ENCODE measurements at regions not wholly inside any gene's neighbourhood (a gene's known extent, or its start where the extent isn't known, plus 50 kb on each side); places are given as distances from the start of the nearest gene placed in this dataset.

DNA sequence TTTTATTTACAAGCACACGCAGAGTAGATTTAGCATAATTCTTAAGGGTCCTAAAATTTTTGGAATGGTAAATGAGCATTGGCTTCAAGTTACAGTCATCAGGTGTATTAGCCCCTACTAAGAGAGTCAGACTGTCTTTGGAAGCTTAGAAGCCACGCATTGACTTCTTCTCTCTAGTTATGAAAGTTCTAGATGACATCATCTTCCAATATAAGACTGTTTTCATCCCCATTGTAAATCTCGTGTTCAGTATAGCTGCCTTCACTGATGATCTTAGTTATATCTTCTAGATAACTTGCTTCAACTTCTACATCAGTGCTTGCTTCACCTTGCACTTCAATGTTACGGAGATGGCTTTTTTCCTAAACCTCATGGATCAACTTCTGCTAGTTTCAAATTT lies 148.8 kb upstream of the SLITRK1 start (continued):
- TF ChIP-seq RB1 (IDR thresholded peaks at IDR 0.05; ENCODE audit: borderline replicate concordance), result no peak

DNA sequence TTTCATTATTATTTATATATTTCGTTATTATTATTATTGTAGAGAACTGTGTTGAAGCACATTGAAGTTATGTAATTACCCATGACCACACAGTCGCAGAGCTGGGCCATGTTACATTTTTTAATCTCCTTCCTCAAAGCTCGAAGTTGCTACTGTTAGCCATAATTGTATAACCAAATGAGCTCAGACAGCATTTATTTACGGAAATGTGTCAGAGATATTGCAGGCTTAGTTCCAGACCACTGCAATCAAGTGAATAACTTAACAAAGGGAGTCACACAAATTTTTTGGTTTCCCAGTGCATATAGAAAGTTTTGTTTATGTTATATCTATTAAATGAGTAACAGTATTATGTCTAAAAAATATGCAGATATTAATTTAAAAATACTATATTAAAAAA lies 147.1 kb upstream of the SLITRK1 start:
- ChIA-PET POLR2A (interaction anchor here (0.5 kb wide), 1 partner anchor 23 kb away, joined by 5 read pairs; no protein-coding TSS in a partner anchor), CTCF (interaction anchor here (0.7 kb wide), 1 partner anchor 218 kb away, joined by 3 read pairs; no protein-coding TSS in a partner anchor), SMC1A (ENCODE audit: uncharacterized antibody, unreplicated experiment) (interaction anchor here (0.7 to 0.9 kb wide), 2 partner anchors 9 to 43 kb away, joined by 3 read pairs; no protein-coding TSS in a partner anchor), RAD21 (ENCODE audit: unreplicated experiment) (interaction anchor here (0.6 to 1.2 kb wide), 2 partner anchors 9 to 317 kb away, joined by 3 read pairs; no protein-coding TSS in a partner anchor)
- Histone ChIP-seq H2AFZ (ENCODE audit: control insufficient read depth, low read depth, low read length) (no peak overlapping the region), H3K9me3 (replicated peaks; ENCODE audit: control insufficient read depth, insufficient read depth, low read length) (no peaks in the 10 kb centered on the region; the same call in 2 of the 3 replicates), H3K9ac (ENCODE audit: control insufficient read depth, insufficient read depth, low read length) (no peak overlapping the region), H3K27me3 (replicated peaks in 1 of 2; ENCODE audit: control insufficient read depth in 2 of 2, insufficient read depth in 2 of 2, low read length in 1 of 2) (no peaks in the 10 kb centered on the region), H3K79me2 (ENCODE audit: control insufficient read depth, insufficient read depth, low read length) (no peaks in the 10 kb centered on the region), H3K36me3 (ENCODE audit: control insufficient read depth in 2 of 2, insufficient read depth in 2 of 2, low read length in 1 of 2) (no peaks in the 10 kb centered on the region), H4K20me1 (ENCODE audit: control insufficient read depth, insufficient read depth) (no peaks in the 10 kb centered on the region), H3K4me2 (ENCODE audit: control insufficient read depth, insufficient read depth) (no peak overlapping the region), H3K4me1 (ENCODE audit: control insufficient read depth, insufficient read depth, low read length) (no peaks in the 10 kb centered on the region), H3K4me3 (no peak overlapping the region), H3K27ac (ENCODE audit: control insufficient read depth, insufficient read depth) (no peak overlapping the region)
- no peak for DNase-seq (ENCODE audit: low read depth, low spot score)
- in situ Hi-C loops (cut with MboI) (no loop called here), intact Hi-C loops (cut with micrococcal nuclease; ENCODE audit: unreplicated experiment) (no loop called here)
- 20% methylated on average over 4 of the region's 4 CpGs for WGBS (ENCODE audit: insufficient coverage, insufficient replicate concordance, low lambda C conversion rate, missing lambda C conversion rate)
- FAIRE-seq, result no peak
- ATAC-seq, result no peak
- no TSS peak for BruUV-seq (replicated peaks)
- TF ChIP-seq BCL11A (IDR thresholded peaks at IDR 0.05; ENCODE audit: low read depth, low read length) (no peak), SIX5 (IDR thresholded peaks at IDR 0.05; ENCODE audit: low read depth, low read length, severe bottlenecking) (no peak), MYC (IDR thresholded peaks at IDR 0.05; ENCODE audit: insufficient read depth, insufficient read length, insufficient replicate concordance, low read length, severe bottlenecking) (no peak), GATAD2B (conservative IDR thresholded peaks at IDR 0.05; ENCODE audit: low read depth) (no peak), IKZF1 (conservative IDR thresholded peaks at IDR 0.05) (no peak), FOXK2 (IDR thresholded peaks at IDR 0.05) (no peak), FOS (IDR thresholded peaks at IDR 0.05; ENCODE audit: borderline replicate concordance, extremely low read depth, insufficient read length) (no peak)
- TF ChIP-seq, protein P1, sequence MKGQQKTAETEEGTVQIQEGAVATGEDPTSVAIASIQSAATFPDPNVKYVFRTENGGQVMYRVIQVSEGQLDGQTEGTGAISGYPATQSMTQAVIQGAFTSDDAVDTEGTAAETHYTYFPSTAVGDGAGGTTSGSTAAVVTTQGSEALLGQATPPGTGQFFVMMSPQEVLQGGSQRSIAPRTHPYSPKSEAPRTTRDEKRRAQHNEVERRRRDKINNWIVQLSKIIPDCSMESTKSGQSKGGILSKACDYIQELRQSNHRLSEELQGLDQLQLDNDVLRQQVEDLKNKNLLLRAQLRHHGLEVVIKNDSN (IDR thresholded peaks at IDR 0.05; ENCODE audit: borderline replicate concordance, extremely low read length, insufficient read depth, low read depth, low read length), result no peak
- TF ChIP-seq, protein P2, sequence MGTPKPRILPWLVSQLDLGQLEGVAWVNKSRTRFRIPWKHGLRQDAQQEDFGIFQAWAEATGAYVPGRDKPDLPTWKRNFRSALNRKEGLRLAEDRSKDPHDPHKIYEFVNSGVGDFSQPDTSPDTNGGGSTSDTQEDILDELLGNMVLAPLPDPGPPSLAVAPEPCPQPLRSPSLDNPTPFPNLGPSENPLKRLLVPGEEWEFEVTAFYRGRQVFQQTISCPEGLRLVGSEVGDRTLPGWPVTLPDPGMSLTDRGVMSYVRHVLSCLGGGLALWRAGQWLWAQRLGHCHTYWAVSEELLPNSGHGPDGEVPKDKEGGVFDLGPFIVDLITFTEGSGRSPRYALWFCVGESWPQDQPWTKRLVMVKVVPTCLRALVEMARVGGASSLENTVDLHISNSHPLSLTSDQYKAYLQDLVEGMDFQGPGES (IDR thresholded peaks at IDR 0.05), result no peak
- TF ChIP-seq, protein P3, sequence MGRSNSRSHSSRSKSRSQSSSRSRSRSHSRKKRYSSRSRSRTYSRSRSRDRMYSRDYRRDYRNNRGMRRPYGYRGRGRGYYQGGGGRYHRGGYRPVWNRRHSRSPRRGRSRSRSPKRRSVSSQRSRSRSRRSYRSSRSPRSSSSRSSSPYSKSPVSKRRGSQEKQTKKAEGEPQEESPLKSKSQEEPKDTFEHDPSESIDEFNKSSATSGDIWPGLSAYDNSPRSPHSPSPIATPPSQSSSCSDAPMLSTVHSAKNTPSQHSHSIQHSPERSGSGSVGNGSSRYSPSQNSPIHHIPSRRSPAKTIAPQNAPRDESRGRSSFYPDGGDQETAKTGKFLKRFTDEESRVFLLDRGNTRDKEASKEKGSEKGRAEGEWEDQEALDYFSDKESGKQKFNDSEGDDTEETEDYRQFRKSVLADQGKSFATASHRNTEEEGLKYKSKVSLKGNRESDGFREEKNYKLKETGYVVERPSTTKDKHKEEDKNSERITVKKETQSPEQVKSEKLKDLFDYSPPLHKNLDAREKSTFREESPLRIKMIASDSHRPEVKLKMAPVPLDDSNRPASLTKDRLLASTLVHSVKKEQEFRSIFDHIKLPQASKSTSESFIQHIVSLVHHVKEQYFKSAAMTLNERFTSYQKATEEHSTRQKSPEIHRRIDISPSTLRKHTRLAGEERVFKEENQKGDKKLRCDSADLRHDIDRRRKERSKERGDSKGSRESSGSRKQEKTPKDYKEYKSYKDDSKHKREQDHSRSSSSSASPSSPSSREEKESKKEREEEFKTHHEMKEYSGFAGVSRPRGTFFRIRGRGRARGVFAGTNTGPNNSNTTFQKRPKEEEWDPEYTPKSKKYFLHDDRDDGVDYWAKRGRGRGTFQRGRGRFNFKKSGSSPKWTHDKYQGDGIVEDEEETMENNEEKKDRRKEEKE (IDR thresholded peaks at IDR 0.05), result no peak
- TF ChIP-seq, protein P4, sequence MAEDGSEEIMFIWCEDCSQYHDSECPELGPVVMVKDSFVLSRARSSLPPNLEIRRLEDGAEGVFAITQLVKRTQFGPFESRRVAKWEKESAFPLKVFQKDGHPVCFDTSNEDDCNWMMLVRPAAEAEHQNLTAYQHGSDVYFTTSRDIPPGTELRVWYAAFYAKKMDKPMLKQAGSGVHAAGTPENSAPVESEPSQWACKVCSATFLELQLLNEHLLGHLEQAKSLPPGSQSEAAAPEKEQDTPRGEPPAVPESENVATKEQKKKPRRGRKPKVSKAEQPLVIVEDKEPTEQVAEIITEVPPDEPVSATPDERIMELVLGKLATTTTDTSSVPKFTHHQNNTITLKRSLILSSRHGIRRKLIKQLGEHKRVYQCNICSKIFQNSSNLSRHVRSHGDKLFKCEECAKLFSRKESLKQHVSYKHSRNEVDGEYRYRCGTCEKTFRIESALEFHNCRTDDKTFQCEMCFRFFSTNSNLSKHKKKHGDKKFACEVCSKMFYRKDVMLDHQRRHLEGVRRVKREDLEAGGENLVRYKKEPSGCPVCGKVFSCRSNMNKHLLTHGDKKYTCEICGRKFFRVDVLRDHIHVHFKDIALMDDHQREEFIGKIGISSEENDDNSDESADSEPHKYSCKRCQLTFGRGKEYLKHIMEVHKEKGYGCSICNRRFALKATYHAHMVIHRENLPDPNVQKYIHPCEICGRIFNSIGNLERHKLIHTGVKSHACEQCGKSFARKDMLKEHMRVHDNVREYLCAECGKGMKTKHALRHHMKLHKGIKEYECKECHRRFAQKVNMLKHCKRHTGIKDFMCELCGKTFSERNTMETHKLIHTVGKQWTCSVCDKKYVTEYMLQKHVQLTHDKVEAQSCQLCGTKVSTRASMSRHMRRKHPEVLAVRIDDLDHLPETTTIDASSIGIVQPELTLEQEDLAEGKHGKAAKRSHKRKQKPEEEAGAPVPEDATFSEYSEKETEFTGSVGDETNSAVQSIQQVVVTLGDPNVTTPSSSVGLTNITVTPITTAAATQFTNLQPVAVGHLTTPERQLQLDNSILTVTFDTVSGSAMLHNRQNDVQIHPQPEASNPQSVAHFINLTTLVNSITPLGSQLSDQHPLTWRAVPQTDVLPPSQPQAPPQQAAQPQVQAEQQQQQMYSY (CRISPR knock-in tag; IDR thresholded peaks at IDR 0.05), result no peak
- TF ChIP-seq, protein P5, sequence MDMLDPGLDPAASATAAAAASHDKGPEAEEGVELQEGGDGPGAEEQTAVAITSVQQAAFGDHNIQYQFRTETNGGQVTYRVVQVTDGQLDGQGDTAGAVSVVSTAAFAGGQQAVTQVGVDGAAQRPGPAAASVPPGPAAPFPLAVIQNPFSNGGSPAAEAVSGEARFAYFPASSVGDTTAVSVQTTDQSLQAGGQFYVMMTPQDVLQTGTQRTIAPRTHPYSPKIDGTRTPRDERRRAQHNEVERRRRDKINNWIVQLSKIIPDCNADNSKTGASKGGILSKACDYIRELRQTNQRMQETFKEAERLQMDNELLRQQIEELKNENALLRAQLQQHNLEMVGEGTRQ (IDR thresholded peaks at IDR 0.05; ENCODE audit: borderline replicate concordance, low read depth, low read length), result no peak
